H9 (cell line): ENCODE measurements at regions not wholly inside any gene's neighbourhood (a gene's known extent, or its start where the extent isn't known, plus 50 kb on each side); places are given as distances from the start of the nearest gene placed in this dataset.

ENCODE experiments used
- DNase-seq: peaks from one replicate; pipeline ENCODE4 v3.0.0-alpha.2; 2017
- H2AFZ ChIP-seq: one replicate; pipeline ENCODE4 v1.6.1; 2013; ENCODE audit warnings: mild to moderate bottlenecking, low read length, control low read depth, moderate library complexity
- H2AK5ac ChIP-seq: 2 replicates; pipeline ENCODE4 v1.6.1; 2013; ENCODE audit warnings: low read length, control low read depth, mixed read lengths; ENCODE audit not compliant: insufficient read length
- H2BK120ac ChIP-seq: one replicate; pipeline ENCODE4 v1.6.1; 2013; ENCODE audit warnings: low read depth, mild to moderate bottlenecking, low read length, control low read depth, inconsistent platforms; ENCODE audit not compliant: poor library complexity, severe bottlenecking
- H2BK12ac ChIP-seq: 2 replicates; pipeline ENCODE4 v1.6.1; 2013; ENCODE audit warnings: low read length, control low read depth, mixed read lengths, low read depth; ENCODE audit not compliant: insufficient read length
- H2BK15ac ChIP-seq: 2 replicates; pipeline ENCODE4 v1.6.1; 2013; ENCODE audit warnings: low read depth, low read length, control low read depth
- H2BK20ac ChIP-seq: one replicate; pipeline ENCODE4 v1.6.1; 2013; ENCODE audit warnings: low read depth, mild to moderate bottlenecking, low read length, control low read depth, inconsistent platforms; ENCODE audit not compliant: poor library complexity, severe bottlenecking
- H2BK5ac ChIP-seq: 2 replicates; pipeline ENCODE4 v1.6.1; 2013; ENCODE audit warnings: low read length, control low read depth, mixed read lengths; ENCODE audit not compliant: insufficient read length
- H3K14ac ChIP-seq: 2 replicates; pipeline ENCODE4 v1.6.1; 2013; ENCODE audit warnings: low read length, control low read depth; ENCODE audit not compliant: insufficient read depth
- H3K18ac ChIP-seq: 2 replicates; pipeline ENCODE4 v1.6.1; 2013; ENCODE audit warnings: low read depth, mild to moderate bottlenecking, mixed read lengths, low read length, control low read depth; ENCODE audit not compliant: insufficient read length
- H3K23ac ChIP-seq: 2 replicates; pipeline ENCODE4 v1.6.1; 2013; ENCODE audit warnings: low read length, control low read depth, mixed read lengths, low read depth; ENCODE audit not compliant: insufficient read length
- H3K23me2 ChIP-seq: 2 replicates; pipeline ENCODE4 v1.6.1; 2013; ENCODE audit warnings: low read depth, mild to moderate bottlenecking, mixed read lengths, low read length, control low read depth; ENCODE audit not compliant: insufficient read length, poor library complexity, severe bottlenecking
- H3K27ac ChIP-seq: 2 replicates; pipeline ENCODE4 v1.5.1; 2013; ENCODE audit warnings: low read length, control low read depth, mixed read lengths, low read depth; ENCODE audit not compliant: insufficient read length
- H3K27me3 ChIP-seq: 2 replicates; pipeline ENCODE4 v1.6.1; 2013; ENCODE audit warnings: low read length, control low read depth, inconsistent platforms; ENCODE audit not compliant: insufficient read depth
- H3K4ac ChIP-seq: 2 replicates; pipeline ENCODE4 v1.6.1; 2013; ENCODE audit warnings: low read depth, mild to moderate bottlenecking, control low read depth, inconsistent platforms, low read length, moderate library complexity
- H3K4me1 ChIP-seq: 2 replicates; pipeline ENCODE4 v1.6.1; 2013; ENCODE audit warnings: low read length, control low read depth, inconsistent platforms; ENCODE audit not compliant: insufficient read depth
- H3K4me2 ChIP-seq: 2 replicates; pipeline ENCODE4 v1.6.1; 2013; ENCODE audit warnings: low read length, control low read depth, mixed read lengths; ENCODE audit not compliant: insufficient read length, insufficient read depth
- H3K56ac ChIP-seq: 2 replicates; pipeline ENCODE4 v1.6.1; 2013; ENCODE audit warnings: low read depth, mild to moderate bottlenecking, mixed read lengths, low read length, control low read depth; ENCODE audit not compliant: insufficient read length
- H3K79me1 ChIP-seq: 2 replicates; pipeline ENCODE4 v1.6.1; 2013; ENCODE audit warnings: low read depth, mild to moderate bottlenecking, moderate library complexity, low read length, control low read depth, inconsistent platforms; ENCODE audit not compliant: insufficient read depth, poor library complexity, severe bottlenecking
- H3K79me2 ChIP-seq: 2 replicates; pipeline ENCODE4 v1.6.1; 2013; ENCODE audit warnings: low read length, control low read depth, inconsistent platforms; ENCODE audit not compliant: insufficient read depth
- H3K9ac ChIP-seq: 2 replicates; pipeline ENCODE4 v1.6.1; 2013; ENCODE audit warnings: low read length, control low read depth, mixed read lengths; ENCODE audit not compliant: insufficient read length; ENCODE audit errors: extremely low read depth
- H3K9me3 ChIP-seq: one replicate; pipeline ENCODE4 v1.6.1; 2013; ENCODE audit warnings: low read depth, low read length, inconsistent platforms; ENCODE audit not compliant: control insufficient read depth
- H3T11ph ChIP-seq: one replicate; pipeline ENCODE4 v1.6.1; 2013; ENCODE audit warnings: mild to moderate bottlenecking, low read length, control low read depth, inconsistent platforms
- H4K20me1 ChIP-seq: one replicate; pipeline ENCODE4 v1.6.1; 2013; ENCODE audit not compliant: control insufficient read depth, insufficient read length, insufficient read depth
- H4K5ac ChIP-seq: 2 replicates; pipeline ENCODE4 v1.6.1; 2013; ENCODE audit warnings: low read depth, mild to moderate bottlenecking, mixed read lengths, low read length, control low read depth; ENCODE audit not compliant: insufficient read length
- H4K8ac ChIP-seq: replicated peaks from 2 replicates; pipeline ENCODE4 v1.6.1; 2013; ENCODE audit warnings: low read length, control low read depth, mixed read lengths, low read depth; ENCODE audit not compliant: insufficient read length
- H4K91ac ChIP-seq: 2 replicates; pipeline ENCODE4 v1.6.1; 2013; ENCODE audit warnings: low read depth, mild to moderate bottlenecking, moderate library complexity, mixed read lengths, low read length, control low read depth; ENCODE audit not compliant: insufficient read length
- H3K27ac Mint-ChIP-seq, 3 experiments: 2 replicates in 2 of 3; 3 replicates in 1 of 3; pipeline ENCODE4 v1.8.0; 2020 to 2021; ENCODE audit warnings: mixed read lengths in 3 of 3, mild to moderate bottlenecking in 1 of 3, moderate library complexity in 1 of 3
- H3K27me3 Mint-ChIP-seq: 2 replicates; pipeline ENCODE4 v1.8.0; 2021; ENCODE audit warnings: low read depth, mild to moderate bottlenecking, moderate library complexity, mixed read lengths
- H3K36me3 Mint-ChIP-seq, 3 experiments: 2 replicates in 2 of 3; 3 replicates in 1 of 3; pipeline ENCODE4 v1.8.0; 2020 to 2021; ENCODE audit warnings: low read depth in 3 of 3, mixed read lengths in 3 of 3; ENCODE audit not compliant: insufficient read depth in 1 of 3
- H3K4me1 Mint-ChIP-seq, 2 experiments: 2 replicates each; pipeline ENCODE4 v1.8.0; 2020; ENCODE audit warnings: mixed read lengths in 2 of 2
- H3K4me3 Mint-ChIP-seq, 2 experiments: 2 replicates in 1 of 2; 3 replicates in 1 of 2; pipeline ENCODE4 v1.8.0; 2020 to 2021; ENCODE audit warnings: mild to moderate bottlenecking in 2 of 2, mixed read lengths in 2 of 2, moderate library complexity in 1 of 2
- H3K9me3 Mint-ChIP-seq, 2 experiments: 2 replicates in 1 of 2; 3 replicates in 1 of 2; pipeline ENCODE4 v1.8.0; 2020; ENCODE audit warnings: mild to moderate bottlenecking in 2 of 2, mixed read lengths in 2 of 2, moderate library complexity in 1 of 2
- WGBS: extraction: QIAGEN DNeasy Blood & Tissue Kit; methylation state at CpG from one replicate; pipeline ENCODE4 v1.1.7; 2013; ENCODE audit warnings: missing lambda C conversion rate, low lambda C conversion rate, mixed read lengths; ENCODE audit not compliant: insufficient read length; ENCODE audit errors: extremely low coverage; 5-methylcytosine and 5-hydroxymethylcytosine counted together
- TF ChIP-seq, protein P1 (sequence below): fragments of 200-600 bp; sonication (generic); conservative IDR thresholded peaks from 3 replicates; pipeline ENCODE4 v1.8.0; 2021; ENCODE audit warnings: antibody characterized with exemption, mild to moderate bottlenecking

DNA sequence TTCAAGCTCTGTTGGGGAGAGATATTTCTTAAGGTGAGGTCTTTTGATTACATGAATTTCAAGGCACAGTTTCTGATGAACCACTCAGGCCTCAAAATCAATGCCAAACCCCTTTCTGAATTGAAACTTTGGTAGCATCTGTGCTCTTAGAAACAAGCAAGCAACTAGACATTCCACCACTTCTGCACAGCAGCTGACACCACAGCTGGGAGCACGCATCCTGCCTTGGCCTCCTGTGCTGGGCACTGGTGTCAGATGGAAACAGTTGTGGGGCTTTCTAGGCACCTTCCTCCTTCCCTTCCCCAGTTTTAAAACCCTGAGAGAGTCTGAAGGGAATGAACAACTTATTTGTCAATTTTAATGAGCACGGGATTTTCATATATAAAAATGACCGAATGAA is 360.2 kb downstream of the ADGRL2 start:
- H3K36me3 Mint-ChIP-seq, result no peaks in the 10 kb centered on the region
- WGBS, result no CpG with 5 or more reads among the region's 3 CpGs
- Histone ChIP-seq H2BK12ac (no peak overlapping the region), H2BK15ac (no peak overlapping the region), H3K4me1 (no peaks in the 10 kb centered on the region), H3K27me3 (no peaks in the 10 kb centered on the region; the same call in 1 of the 2 replicates), H3K18ac (no peak overlapping the region), H3K9me3 (no peaks in the 10 kb centered on the region), H4K91ac (no peak overlapping the region), H2BK120ac (no peak overlapping the region), H4K5ac (no peak overlapping the region), H3K23ac (no peak overlapping the region), H2BK20ac (no peak overlapping the region), H4K8ac (no peak overlapping the region), H3K23me2 (no peaks in the 10 kb centered on the region), H3K79me1 (no peaks in the 10 kb centered on the region), H2AFZ (no peak overlapping the region), H3K4ac (no peak overlapping the region), H3K9ac (no peak overlapping the region), H3K56ac (no peak overlapping the region), H2BK5ac (no peak overlapping the region), H3T11ph (no peak overlapping the region), H3K79me2 (no peaks in the 10 kb centered on the region), H2AK5ac (no peak overlapping the region), H4K20me1 (no peaks in the 10 kb centered on the region), H3K4me2 (no peak overlapping the region), H3K27ac (no peak overlapping the region), H3K14ac (no peak overlapping the region)
- no peak overlapping the region for H3K4me3 Mint-ChIP-seq
- no peaks in the 10 kb centered on the region for H3K27me3 Mint-ChIP-seq
- no peaks in the 10 kb centered on the region for H3K9me3 Mint-ChIP-seq
- no peak overlapping the region for H3K27ac Mint-ChIP-seq
- DNase-seq, result no peak
- H3K4me1 Mint-ChIP-seq, result 0 out of 4 replicates have a peak, but pooled peaks cover 0 to 5% of the 10 kb centered on the region in 2 experiments
- TF ChIP-seq, protein P1, sequence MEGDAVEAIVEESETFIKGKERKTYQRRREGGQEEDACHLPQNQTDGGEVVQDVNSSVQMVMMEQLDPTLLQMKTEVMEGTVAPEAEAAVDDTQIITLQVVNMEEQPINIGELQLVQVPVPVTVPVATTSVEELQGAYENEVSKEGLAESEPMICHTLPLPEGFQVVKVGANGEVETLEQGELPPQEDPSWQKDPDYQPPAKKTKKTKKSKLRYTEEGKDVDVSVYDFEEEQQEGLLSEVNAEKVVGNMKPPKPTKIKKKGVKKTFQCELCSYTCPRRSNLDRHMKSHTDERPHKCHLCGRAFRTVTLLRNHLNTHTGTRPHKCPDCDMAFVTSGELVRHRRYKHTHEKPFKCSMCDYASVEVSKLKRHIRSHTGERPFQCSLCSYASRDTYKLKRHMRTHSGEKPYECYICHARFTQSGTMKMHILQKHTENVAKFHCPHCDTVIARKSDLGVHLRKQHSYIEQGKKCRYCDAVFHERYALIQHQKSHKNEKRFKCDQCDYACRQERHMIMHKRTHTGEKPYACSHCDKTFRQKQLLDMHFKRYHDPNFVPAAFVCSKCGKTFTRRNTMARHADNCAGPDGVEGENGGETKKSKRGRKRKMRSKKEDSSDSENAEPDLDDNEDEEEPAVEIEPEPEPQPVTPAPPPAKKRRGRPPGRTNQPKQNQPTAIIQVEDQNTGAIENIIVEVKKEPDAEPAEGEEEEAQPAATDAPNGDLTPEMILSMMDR, result no peak
